Keratinocyte (primary cell): ENCODE measurements at regions not wholly inside any gene's neighbourhood (a gene's known extent, or its start where the extent isn't known, plus 50 kb on each side); places are given as distances from the start of the nearest gene placed in this dataset.

Experiments used
- DNase-seq: peaks from one replicate; pipeline ENCODE4 v3.0.0-alpha.2; 2011; ENCODE audit warnings: low read depth, missing footprints, low spot score
- FAIRE-seq: peaks from 2 replicates; lab custom pipeline; 2011; peaks lifted over from hg19 to GRCh38; lab: Jason Lieb, UNC
- H2AFZ ChIP-seq: 2 replicates; pipeline ENCODE4 v1.6.0; 2012; ENCODE audit warnings: low read length, control low read depth, inconsistent platforms; ENCODE audit not compliant: control insufficient read depth
- H3K27ac ChIP-seq: 2 replicates; pipeline ENCODE4 v1.5.1; 2011; ENCODE audit warnings: low read length; ENCODE audit not compliant: control insufficient read depth, insufficient read depth
- H3K27me3 ChIP-seq: 3 replicates; pipeline ENCODE4 v1.6.0; 2011; ENCODE audit warnings: low read length; ENCODE audit not compliant: control insufficient read depth, insufficient read depth; ENCODE audit errors: extremely low read depth
- H3K36me3 ChIP-seq, 2 experiments: 2 replicates in 1 of 2; 3 replicates in 1 of 2; pipeline ENCODE4 v1.5.1; 2011; ENCODE audit warnings: low read length in 2 of 2, mild to moderate bottlenecking in 1 of 2; ENCODE audit not compliant: control insufficient read depth in 2 of 2, insufficient read depth in 2 of 2; ENCODE audit errors: extremely low read depth in 1 of 2
- H3K4me1 ChIP-seq: 3 replicates; pipeline ENCODE4 v1.5.1; 2011; ENCODE audit warnings: low read length; ENCODE audit not compliant: control insufficient read depth, insufficient read depth; ENCODE audit errors: extremely low read depth
- H3K4me2 ChIP-seq: 3 replicates; pipeline ENCODE4 v1.6.0; 2011; ENCODE audit warnings: low read depth, low read length; ENCODE audit not compliant: control insufficient read depth, insufficient read depth; ENCODE audit errors: extremely low read depth
- H3K4me3 ChIP-seq, 3 experiments: fragments of 200-600 bp in 1 of 3; sonication (generic) in 1 of 3; 2 replicates in 2 of 3; 3 replicates in 1 of 3; pipeline ENCODE4 v1.5.1; 2011 to 2016; ENCODE audit warnings: low read length in 3 of 3, mild to moderate bottlenecking in 3 of 3, control low read depth in 2 of 3, inconsistent platforms in 1 of 3, low read depth in 1 of 3, mixed read lengths in 1 of 3, mixed run types in 1 of 3, moderate library complexity in 1 of 3; ENCODE audit not compliant: control insufficient read depth in 2 of 3, insufficient read depth in 2 of 3; ENCODE audit errors: extremely low read depth in 1 of 3
- H3K79me2 ChIP-seq: 2 replicates; pipeline ENCODE4 v1.6.0; 2012; ENCODE audit warnings: low read length; ENCODE audit not compliant: control insufficient read depth, insufficient read depth
- H3K9ac ChIP-seq: 3 replicates; pipeline ENCODE4 v1.6.0; 2011; ENCODE audit warnings: low read length; ENCODE audit not compliant: control insufficient read depth, insufficient read depth; ENCODE audit errors: extremely low read depth
- H3K9me1 ChIP-seq: 3 replicates; pipeline ENCODE4 v1.6.0; 2011; ENCODE audit warnings: low read length; ENCODE audit not compliant: control insufficient read depth, insufficient read depth; ENCODE audit errors: extremely low read depth
- H3K9me3 ChIP-seq: 2 replicates; pipeline ENCODE4 v1.5.1; 2012; ENCODE audit warnings: low read depth, low read length; ENCODE audit not compliant: control insufficient read depth
- H4K20me1 ChIP-seq: 3 replicates; pipeline ENCODE4 v1.6.0; 2011; ENCODE audit warnings: low read length; ENCODE audit not compliant: control insufficient read depth, insufficient read depth; ENCODE audit errors: extremely low read depth
- CTCF ChIP-seq, 3 experiments: IDR thresholded peaks in 1 of 3; conservative IDR thresholded peaks in 1 of 3; optimal IDR thresholded peaks in 1 of 3; 2 replicates in 2 of 3; 3 replicates in 1 of 3; pipeline versions ENCODE3 to v1.5.1; 2011; ENCODE audit warnings: low read length in 3 of 3, mild to moderate bottlenecking in 3 of 3, moderate library complexity in 2 of 3, control low read depth in 1 of 3, inconsistent platforms in 1 of 3; ENCODE audit not compliant: insufficient read depth in 2 of 3; ENCODE audit errors: extremely low read depth in 1 of 3
- EZH2 ChIP-seq: IDR thresholded peaks from one replicate; pipeline ENCODE4 v1.6.1; 2012; ENCODE audit warnings: inconsistent platforms, mild to moderate bottlenecking, low read length, moderate library complexity
- dilution Hi-C: fragments of 300-500 bp; cut with MboI; formaldehyde crosslinking; loops from one replicate; pipeline ENCODE4 v1.7.0; 2020; ENCODE audit warnings: low sequenced_read_pairs; ENCODE audit not compliant: extremely low pct_ligation_motif_present

- DNase-seq, result no peak
- no peaks in the 10 kb centered on the region for H3K27me3 ChIP-seq
- peak overlapping the region; percentile 52 for H3K4me2 ChIP-seq
- H4K20me1 ChIP-seq, result no peaks in the 10 kb centered on the region
- dilution Hi-C loops, result no loop called here
- peak overlapping the region; percentile 87 for H3K27ac ChIP-seq
- H3K4me3 ChIP-seq, result no peak overlapping the region
- peaks cover 36% of the 10 kb centered on the region for H3K4me1 ChIP-seq
- H3K9me1 ChIP-seq, result no peaks in the 10 kb centered on the region
- TF ChIP-seq CTCF (optimal IDR thresholded peaks at IDR 0.05 in 1 of 3, IDR thresholded peaks at IDR 0.05 in 1 of 3, conservative IDR thresholded peaks at IDR 0.05 in 1 of 3; ENCODE audit: extremely low read depth in 1 of 3, insufficient read depth in 2 of 3, low read length in 3 of 3) (no peak), EZH2 (no peak)
- peaks cover 2% of the 10 kb centered on the region for H3K9me3 ChIP-seq
- H2AFZ ChIP-seq, result no peak overlapping the region
- no peaks in the 10 kb centered on the region for H3K79me2 ChIP-seq
- FAIRE-seq, result no peak
- H3K36me3 ChIP-seq, result no peaks in the 10 kb centered on the region
- peak overlapping the region; percentile 39 for H3K9ac ChIP-seq
These were observed 126.7 kb upstream of the PARP11 start for GRCh38 chr12:3999904-4000303.

GRCh38 chr12:3998968-3999792 is 126.0 kb upstream of the PARP11 start:
- Histone ChIP-seq H3K27ac (peak overlapping the region; percentile 87), H4K20me1 (no peaks in the 10 kb centered on the region), H3K36me3 (no peaks in the 10 kb centered on the region), H3K79me2 (no peaks in the 10 kb centered on the region), H3K4me1 (peaks cover 36% of the 10 kb centered on the region), H3K4me2 (peak overlapping the region; percentile 52), H3K27me3 (no peaks in the 10 kb centered on the region), H3K4me3 (peak overlapping the region in 1 of 3 experiments; percentile 8), H2AFZ (peak overlapping the region; percentile 19), H3K9me1 (no peaks in the 10 kb centered on the region), H3K9ac (peak overlapping the region; percentile 72), H3K9me3 (peaks cover 2% of the 10 kb centered on the region)
- dilution Hi-C loops, result no loop called here
- FAIRE-seq (peak; percentile 75), DNase-seq (peak; percentile 41)
- no peak for TF ChIP-seq CTCF (optimal IDR thresholded peaks at IDR 0.05 in 1 of 3, IDR thresholded peaks at IDR 0.05 in 1 of 3, conservative IDR thresholded peaks at IDR 0.05 in 1 of 3; ENCODE audit: extremely low read depth in 1 of 3, insufficient read depth in 2 of 3, low read length in 3 of 3)
- no peak for TF ChIP-seq EZH2
